Cardiac septum (tissue), 1 donor: ENCODE measurements at regions not wholly inside any gene's neighbourhood (a gene's known extent, or its start where the extent isn't known, plus 50 kb on each side); places are given as distances from the start of the nearest gene placed in this dataset.
A peak's percentile ranks its signal among the peaks of the same experiment; 100 is the strongest.
"Not testable (repeated sequence)": the region's sequence is repeated elsewhere in the genome, so short reads cannot be mapped to it uniquely, and the experiment has no call there.

Experiments used
- DNase-seq: peaks from one replicate; pipeline ENCODE4 v3.0.0-alpha.2; 2020; ENCODE audit warnings: low spot score
- intact Hi-C: fragments of 100-400 bp; cut with DNase I; formaldehyde crosslinking; loops from one replicate; pipeline ENCODE4 v1.14.0; 2022
- donor health status: DM: no; HTN: no; CAD: no.

DNA sequence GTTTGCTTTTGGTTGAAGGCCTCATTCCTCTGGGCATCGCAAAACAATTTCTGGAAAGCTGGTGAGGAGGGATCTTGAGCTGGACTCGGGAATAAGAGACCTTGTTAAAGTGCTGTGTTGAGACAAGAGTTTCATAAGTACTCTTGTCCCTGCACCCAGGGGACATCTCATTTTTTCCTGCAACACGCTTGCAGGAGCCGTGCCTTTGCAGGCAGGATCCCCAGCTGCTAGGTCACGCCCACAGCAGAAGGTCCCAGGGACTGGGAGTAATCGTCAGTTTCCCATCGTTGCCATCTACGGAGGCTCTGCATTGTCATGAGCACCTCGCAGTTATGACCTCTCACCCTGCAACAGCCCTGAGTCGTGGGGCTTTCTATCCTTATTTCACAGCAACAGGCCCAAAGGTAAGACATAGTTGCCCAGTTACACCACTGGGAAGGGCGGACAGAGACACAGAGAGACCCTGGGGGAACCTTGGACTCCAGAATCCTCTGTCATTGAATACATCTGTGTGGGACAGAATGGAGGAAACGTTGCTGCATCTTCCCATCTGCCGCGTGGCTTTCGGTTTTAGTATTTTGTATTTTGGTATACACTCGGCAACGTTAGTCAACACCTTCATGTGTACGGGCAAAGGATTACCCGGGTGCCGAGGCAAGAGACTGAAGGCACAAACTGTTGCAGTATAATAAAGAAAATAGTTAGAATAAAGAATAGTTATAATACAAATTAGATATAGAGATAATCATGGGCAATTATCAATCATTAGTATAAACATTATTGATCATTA lies 60.4 kb upstream of the DMRTB1 start:
- intact Hi-C loops: no loop called here
- peak; percentile 22 for DNase-seq

DNA sequence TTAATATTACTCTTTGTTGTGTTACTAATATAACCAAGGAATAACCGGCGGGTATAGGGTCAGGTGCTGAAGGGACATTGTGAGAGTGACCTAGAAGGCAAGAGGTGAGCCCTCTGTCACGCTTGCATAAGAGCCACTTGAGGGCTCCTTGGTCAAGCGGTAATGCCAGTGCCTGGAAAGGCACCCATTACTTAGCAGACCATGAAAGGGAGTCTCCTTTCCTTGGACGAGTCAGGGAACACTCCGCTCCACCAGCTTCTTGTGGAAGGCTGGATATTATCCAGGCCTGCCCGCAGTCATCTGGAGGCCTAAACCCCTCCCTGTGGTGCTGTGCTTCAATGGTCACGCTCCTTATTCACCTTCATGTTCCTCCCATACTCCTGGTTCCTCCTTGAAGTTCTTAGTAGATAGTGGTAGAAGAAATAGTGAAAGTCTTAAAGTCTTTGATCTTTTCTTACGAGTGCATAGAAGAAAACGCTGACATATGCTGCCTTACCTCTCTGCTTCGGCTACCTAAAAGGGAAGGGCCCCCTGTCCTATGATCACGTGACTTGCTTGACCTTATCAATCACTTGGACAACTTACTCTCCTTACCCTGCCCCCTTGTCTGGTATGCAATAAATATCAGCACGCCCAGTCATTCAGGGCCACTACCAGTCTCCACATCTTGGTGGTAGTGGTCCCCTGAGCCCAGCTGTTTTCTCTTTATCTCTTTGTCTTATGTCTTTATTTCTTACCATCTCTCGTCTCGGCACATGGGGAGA lies 59.6 kb upstream of the DMRTB1 start:
- DNase-seq: peak; percentile 39
- intact Hi-C loops: not testable (repeated sequence)

DNA sequence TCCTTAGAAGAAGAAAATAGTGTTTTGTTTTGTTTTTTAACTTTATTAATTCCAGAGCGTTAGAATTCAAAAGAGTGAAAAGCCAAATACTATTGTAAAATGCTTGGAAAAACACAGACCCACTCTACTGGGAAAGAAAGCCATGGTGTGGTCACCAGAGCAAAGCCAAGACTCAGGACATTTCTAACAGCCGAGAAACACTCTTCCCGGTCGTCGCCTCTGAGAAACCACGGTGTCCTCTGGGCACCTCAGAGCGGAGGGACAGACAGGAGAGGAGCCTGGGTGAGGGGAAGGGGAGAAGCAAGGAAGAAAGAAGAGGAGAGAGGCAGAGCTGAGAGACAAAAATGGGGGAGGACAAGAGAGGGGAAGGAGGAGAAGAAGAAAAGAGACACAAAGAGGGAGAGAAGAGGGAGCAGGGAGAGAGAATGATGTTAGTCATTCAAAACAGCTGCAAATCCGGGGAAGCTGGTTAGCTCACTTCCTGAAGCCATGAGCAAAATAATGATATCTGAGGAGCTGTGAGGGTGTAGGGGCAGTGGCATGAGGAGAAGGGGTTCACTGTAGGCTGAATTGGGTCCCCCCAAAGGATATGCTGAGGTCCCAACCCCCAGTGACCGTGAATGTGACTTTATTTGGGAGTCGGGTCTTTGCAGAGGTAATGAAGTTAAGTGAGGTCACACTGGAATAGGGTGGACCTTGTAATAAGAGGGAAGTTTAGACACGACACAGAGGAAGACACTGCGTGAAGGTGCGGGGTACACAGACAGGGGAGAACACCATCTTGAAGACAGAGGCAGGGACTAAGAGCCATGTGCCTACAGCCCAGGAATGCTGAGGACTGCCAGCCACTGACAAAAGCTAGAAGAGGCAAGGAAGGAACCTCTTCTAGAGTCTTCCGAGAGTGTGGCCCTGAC lies 58.2 kb upstream of the DMRTB1 start:
- intact Hi-C loops: no loop called here
- DNase-seq: peak; percentile 27

GRCh38 chr1:53401813-53402745 lies 57.1 kb upstream of the DMRTB1 start:
- intact Hi-C loops: no loop called here

GRCh38 chr1:53402891-53403655 lies 56.1 kb upstream of the DMRTB1 start:
- peak; percentile 73 for DNase-seq
- intact Hi-C loops: no loop called here

More at GRCh38 chr1:53401813-53402745, 57.1 kb upstream of the DMRTB1 start:
- DNase-seq: peak; percentile 63

- no peak for DNase-seq
- intact Hi-C loops: no loop called here
Measured at GRCh38 chr1:53405737-53406136, 53.5 kb upstream of the DMRTB1 start.

DNA sequence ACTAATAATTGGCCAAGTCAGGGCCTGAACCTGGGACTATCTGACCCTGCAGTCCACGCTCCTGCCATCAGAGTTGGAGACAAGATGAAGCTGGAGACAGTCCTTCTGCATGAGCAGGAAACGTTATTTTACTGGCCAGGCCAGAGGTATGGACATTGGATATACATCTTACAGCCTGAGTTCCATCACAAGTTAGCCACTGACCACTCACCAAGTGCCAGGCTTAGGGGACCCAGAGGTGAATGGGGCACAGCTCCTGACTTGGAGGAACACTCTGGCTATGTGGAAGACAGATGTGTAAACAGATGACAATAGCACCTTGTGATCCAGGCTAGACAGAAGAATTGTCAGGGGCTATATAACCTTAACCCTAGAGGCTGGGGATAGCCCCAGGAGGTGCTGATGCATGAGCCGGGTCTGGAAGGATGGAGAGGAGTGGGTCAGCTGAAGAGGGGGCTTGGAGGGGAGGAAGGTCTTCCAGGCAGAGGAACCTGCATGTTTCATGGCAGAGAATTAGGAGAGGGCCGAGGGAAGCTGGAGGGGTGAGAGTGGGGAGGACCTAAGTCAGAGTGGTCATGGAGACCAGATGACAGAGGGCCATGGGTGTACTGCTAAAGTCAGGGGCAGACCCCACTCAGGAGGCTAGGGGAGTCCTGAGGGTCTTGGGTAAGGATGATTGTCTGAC lies 52.5 kb upstream of the DMRTB1 start:
- intact Hi-C loops: no loop called here
- no peak for DNase-seq

GRCh38 chr1:53408013-53408754 lies 51.0 kb upstream of the DMRTB1 start:
- DNase-seq: no peak
- intact Hi-C loops: no loop called here

- intact Hi-C loops: no loop called here
- no peak for DNase-seq
Measured at GRCh38 chr1:53408755-53409129, 50.5 kb upstream of the DMRTB1 start.

GRCh38 chr1:53409233-53409632 lies 50.0 kb upstream of the DMRTB1 start:
- intact Hi-C loops: no loop called here
- no peak for DNase-seq
